ENCODE measurements at regions not wholly inside any gene's neighbourhood (a gene's known extent, or its start where the extent isn't known, plus 50 kb on each side); places are given as distances from the start of the nearest gene placed in this dataset.

GRCh38 chr4:152190907-152191306, 345.0 kb downstream of the FBXW7 start:
- Histone ChIP-seq H3K4me1 (ENCODE audit: insufficient read depth, low read length, poor library complexity, severe bottlenecking) (peaks cover 14% of the 10 kb centered on the region), H3K27ac (ENCODE audit: low read depth, low read length, poor library complexity, severe bottlenecking) (no peak overlapping the region), H3K79me2 (ENCODE audit: insufficient read depth, low read depth, low read length) (no peaks in the 10 kb centered on the region), H3K36me3 (ENCODE audit: insufficient read depth, low read length) (no peaks in the 10 kb centered on the region), H2AFZ (ENCODE audit: low read length) (no peak overlapping the region), H3K9me3 (ENCODE audit: low read length) (no peaks in the 10 kb centered on the region), H4K20me1 (ENCODE audit: insufficient read depth, low read length) (no peaks in the 10 kb centered on the region), H3K4me3 (ENCODE audit: low read depth, low read length, poor library complexity, severe bottlenecking) (no peak overlapping the region), H3K4me2 (ENCODE audit: low read length) (no peak overlapping the region), H3K9me2 (ENCODE audit: insufficient read depth, low read length) (no peaks in the 10 kb centered on the region)
- intact Hi-C loops (cut with micrococcal nuclease; ENCODE audit: unreplicated experiment): no loop called here
- no peak for TF ChIP-seq EZH2phosphoT487 (IDR thresholded peaks at IDR 0.05; ENCODE audit: borderline replicate concordance, low read depth, low read length)
- TF ChIP-seq, protein P1, sequence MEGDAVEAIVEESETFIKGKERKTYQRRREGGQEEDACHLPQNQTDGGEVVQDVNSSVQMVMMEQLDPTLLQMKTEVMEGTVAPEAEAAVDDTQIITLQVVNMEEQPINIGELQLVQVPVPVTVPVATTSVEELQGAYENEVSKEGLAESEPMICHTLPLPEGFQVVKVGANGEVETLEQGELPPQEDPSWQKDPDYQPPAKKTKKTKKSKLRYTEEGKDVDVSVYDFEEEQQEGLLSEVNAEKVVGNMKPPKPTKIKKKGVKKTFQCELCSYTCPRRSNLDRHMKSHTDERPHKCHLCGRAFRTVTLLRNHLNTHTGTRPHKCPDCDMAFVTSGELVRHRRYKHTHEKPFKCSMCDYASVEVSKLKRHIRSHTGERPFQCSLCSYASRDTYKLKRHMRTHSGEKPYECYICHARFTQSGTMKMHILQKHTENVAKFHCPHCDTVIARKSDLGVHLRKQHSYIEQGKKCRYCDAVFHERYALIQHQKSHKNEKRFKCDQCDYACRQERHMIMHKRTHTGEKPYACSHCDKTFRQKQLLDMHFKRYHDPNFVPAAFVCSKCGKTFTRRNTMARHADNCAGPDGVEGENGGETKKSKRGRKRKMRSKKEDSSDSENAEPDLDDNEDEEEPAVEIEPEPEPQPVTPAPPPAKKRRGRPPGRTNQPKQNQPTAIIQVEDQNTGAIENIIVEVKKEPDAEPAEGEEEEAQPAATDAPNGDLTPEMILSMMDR (conservative IDR thresholded peaks at IDR 0.05; ENCODE audit: low read length): no peak
- ChIA-PET POLR2A (interaction anchor here (1.0 kb wide), 1 partner anchor 12 kb away, joined by 3 read pairs; no protein-coding TSS in a partner anchor), CTCF (ENCODE audit: unreplicated experiment) (no interaction called here)
- no peak for DNase-seq (ENCODE audit: low spot score)
- no TSS peak for BruUV-seq (replicated peaks)

DNA sequence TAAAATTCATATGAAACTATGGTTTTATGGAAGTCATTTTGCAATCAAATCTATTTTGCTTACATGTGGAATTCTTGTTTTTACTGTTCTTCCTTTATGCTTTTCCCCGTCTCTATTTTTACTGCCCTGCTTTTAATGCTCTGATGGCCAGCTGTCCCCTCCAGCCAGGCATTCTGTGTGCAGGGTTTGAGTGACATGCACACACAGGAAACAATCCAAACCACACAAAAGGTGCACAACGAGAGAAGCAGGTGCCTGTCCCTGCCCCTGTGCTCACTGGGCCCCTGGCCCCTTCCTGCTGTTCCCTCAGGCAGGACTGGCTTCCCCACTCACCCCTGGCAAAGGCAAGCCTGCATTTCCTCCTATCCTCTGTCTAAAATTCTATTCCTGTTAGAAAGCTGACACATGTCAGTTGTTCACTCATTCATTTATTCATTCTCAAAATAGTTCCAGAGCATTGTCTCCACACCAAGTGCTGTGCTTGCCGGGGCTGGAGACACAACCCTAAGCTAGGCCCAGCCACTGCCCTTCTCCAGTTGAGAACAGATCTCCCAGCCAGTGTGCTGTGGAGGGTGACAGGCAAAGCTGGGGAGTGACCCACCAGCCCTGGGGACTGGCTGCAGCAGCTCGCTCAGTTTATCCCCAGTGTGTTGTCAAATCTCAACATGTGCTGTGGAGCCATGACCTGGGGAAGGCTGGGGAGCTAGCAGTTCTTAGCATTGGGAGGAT, 346.3 kb downstream of the FBXW7 start:
- Histone ChIP-seq H4K20me1 (ENCODE audit: insufficient read depth, low read length) (no peaks in the 10 kb centered on the region), H3K4me3 (ENCODE audit: low read depth, low read length, poor library complexity, severe bottlenecking) (no peak overlapping the region), H3K9me3 (ENCODE audit: low read length) (no peaks in the 10 kb centered on the region), H3K79me2 (ENCODE audit: insufficient read depth, low read depth, low read length) (no peaks in the 10 kb centered on the region), H2AFZ (ENCODE audit: low read length) (no peak overlapping the region), H3K36me3 (ENCODE audit: insufficient read depth, low read length) (no peaks in the 10 kb centered on the region), H3K27ac (ENCODE audit: low read depth, low read length, poor library complexity, severe bottlenecking) (no peak overlapping the region), H3K4me1 (ENCODE audit: insufficient read depth, low read length, poor library complexity, severe bottlenecking) (peaks cover 14% of the 10 kb centered on the region), H3K4me2 (ENCODE audit: low read length) (peak overlapping the region; percentile 38), H3K9me2 (ENCODE audit: insufficient read depth, low read length) (no peaks in the 10 kb centered on the region)
- POLR2A ChIA-PET: no interaction called here
- CTCF ChIA-PET (ENCODE audit: unreplicated experiment): no interaction called here
- no TSS peak for BruUV-seq (replicated peaks)
- no peak for TF ChIP-seq EZH2phosphoT487 (IDR thresholded peaks at IDR 0.05; ENCODE audit: borderline replicate concordance, low read depth, low read length)
- TF ChIP-seq, protein P1 (conservative IDR thresholded peaks at IDR 0.05; ENCODE audit: low read length): no peak
- DNase-seq (ENCODE audit: low spot score): peak; percentile 54
- intact Hi-C loops (cut with micrococcal nuclease; ENCODE audit: unreplicated experiment): no loop called here

DNA sequence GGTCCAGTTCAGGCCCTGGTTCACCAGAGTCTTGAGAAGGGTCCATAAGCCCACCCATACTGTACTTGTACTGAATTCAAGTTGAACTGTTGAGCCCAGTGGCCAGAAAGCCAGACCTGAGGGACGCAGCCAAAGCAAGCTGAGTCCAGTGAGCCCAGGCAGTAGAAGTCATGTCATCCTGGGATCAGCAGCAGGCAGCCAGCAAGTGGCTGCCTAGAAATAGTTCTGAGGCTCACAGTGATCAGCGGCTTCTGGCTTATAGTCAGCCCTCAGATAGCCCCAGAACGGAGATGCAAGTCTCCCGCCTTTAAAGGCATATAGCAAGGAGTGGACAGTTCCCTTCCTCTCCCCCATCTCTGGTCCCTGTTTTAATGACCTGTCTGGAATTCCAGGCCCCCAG, 347.1 kb downstream of the FBXW7 start:
- no peaks in the 10 kb centered on the region for H3K9me3 ChIP-seq (ENCODE audit: low read length)
- ChIA-PET POLR2A (interaction anchor here (1.2 kb wide), 1 partner anchor 17 kb away, joined by 4 read pairs; no protein-coding TSS in a partner anchor), CTCF (ENCODE audit: unreplicated experiment) (no interaction called here)
- no peaks in the 10 kb centered on the region for H3K36me3 ChIP-seq (ENCODE audit: insufficient read depth, low read length)
- DNase-seq (ENCODE audit: low spot score): no peak
- intact Hi-C loops (cut with micrococcal nuclease; ENCODE audit: unreplicated experiment): no loop called here
- H3K4me3 ChIP-seq (ENCODE audit: low read depth, low read length, poor library complexity, severe bottlenecking): no peak overlapping the region
- H3K27ac ChIP-seq (ENCODE audit: low read depth, low read length, poor library complexity, severe bottlenecking): no peak overlapping the region
- H3K79me2 ChIP-seq (ENCODE audit: insufficient read depth, low read depth, low read length): no peaks in the 10 kb centered on the region
- BruUV-seq (replicated peaks): no TSS peak
- no peaks in the 10 kb centered on the region for H4K20me1 ChIP-seq (ENCODE audit: insufficient read depth, low read length)
- H3K4me1 ChIP-seq (ENCODE audit: insufficient read depth, low read length, poor library complexity, severe bottlenecking): peaks cover 14% of the 10 kb centered on the region
- H3K4me2 ChIP-seq (ENCODE audit: low read length): peak overlapping the region; percentile 38; the same call in 1 of the 2 replicates
- H3K9me2 ChIP-seq (ENCODE audit: insufficient read depth, low read length): no peaks in the 10 kb centered on the region
- TF ChIP-seq, protein P1 (conservative IDR thresholded peaks at IDR 0.05; ENCODE audit: low read length): no peak
- TF ChIP-seq EZH2phosphoT487 (IDR thresholded peaks at IDR 0.05; ENCODE audit: borderline replicate concordance, low read depth, low read length): no peak
- H2AFZ ChIP-seq (ENCODE audit: low read length): no peak overlapping the region

Measured in OCI-LY7 (cell line).